ENCODE measurements at regions not wholly inside any gene's neighbourhood (a gene's known extent, or its start where the extent isn't known, plus 50 kb on each side); places are given as distances from the start of the nearest gene placed in this dataset.

DNA sequence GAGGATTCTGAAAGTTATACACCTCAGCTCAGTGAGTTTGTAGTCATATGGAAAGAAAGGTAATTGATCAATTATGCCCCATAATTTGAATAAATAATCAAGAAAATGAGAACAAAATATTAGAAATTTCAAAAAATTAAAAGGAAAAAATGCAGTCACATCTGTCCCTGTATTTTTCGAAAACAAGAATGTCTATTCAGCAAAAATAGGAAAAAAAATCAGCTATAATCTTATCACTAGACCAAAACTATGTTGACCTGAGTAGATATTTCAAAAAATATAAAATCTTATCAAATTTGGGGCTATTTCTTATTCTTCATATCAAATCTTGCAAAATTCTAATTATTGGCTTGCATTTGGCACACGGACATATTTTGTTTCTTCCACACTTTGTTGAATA, 501.2 kb upstream of the CNTN3 start:
- Histone ChIP-seq H3K27ac (ENCODE audit: low read length) (no peak overlapping the region), H3K36me3 (ENCODE audit: control insufficient read depth, insufficient read depth, low read length) (no peaks in the 10 kb centered on the region), H3K4me3 (ENCODE audit: low read length) (no peak overlapping the region), H3K27me3 (ENCODE audit: control insufficient read depth, insufficient read depth, low read length) (no peaks in the 10 kb centered on the region), H3K9me3 (replicated peaks; ENCODE audit: control insufficient read depth, low read depth, low read length) (no peaks in the 10 kb centered on the region), H3K4me1 (ENCODE audit: control insufficient read depth, insufficient read depth, low read length) (no peaks in the 10 kb centered on the region)
- no CpG with 5 or more reads among the region's 2 CpGs for WGBS (ENCODE audit: insufficient coverage)
- no peak for DNase-seq

DNA sequence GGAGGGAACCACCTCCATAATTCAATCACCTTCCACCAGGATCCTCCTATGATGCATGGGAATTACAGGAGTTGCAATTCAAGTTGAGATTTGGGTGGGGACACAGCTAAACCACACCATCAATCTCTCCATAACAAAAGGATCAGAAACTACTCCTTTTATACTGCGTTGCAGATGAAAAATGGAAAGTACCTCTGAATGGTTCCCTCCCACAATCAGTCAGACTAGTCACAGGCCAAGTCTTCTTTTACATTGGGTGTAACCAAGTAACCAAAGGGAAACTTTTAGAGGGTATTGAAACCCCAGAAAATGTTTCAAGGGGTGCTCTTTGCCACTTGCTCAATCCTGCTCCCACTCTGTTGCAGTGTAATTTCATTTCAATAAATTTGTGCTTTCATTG, 504.3 kb upstream of the CNTN3 start:
- no peak overlapping the region for H3K4me3 ChIP-seq (ENCODE audit: low read length)
- H3K27ac ChIP-seq (ENCODE audit: low read length), result no peak overlapping the region
- H3K9me3 ChIP-seq (replicated peaks; ENCODE audit: control insufficient read depth, low read depth, low read length), result no peaks in the 10 kb centered on the region
- DNase-seq, result no peak
- no peaks in the 10 kb centered on the region for H3K27me3 ChIP-seq (ENCODE audit: control insufficient read depth, insufficient read depth, low read length)
- no CpG with 5 or more reads among the region's 1 CpG for WGBS (ENCODE audit: insufficient coverage)
- no peaks in the 10 kb centered on the region for H3K4me1 ChIP-seq (ENCODE audit: control insufficient read depth, insufficient read depth, low read length)
- H3K36me3 ChIP-seq (ENCODE audit: control insufficient read depth, insufficient read depth, low read length), result no peaks in the 10 kb centered on the region

DNA sequence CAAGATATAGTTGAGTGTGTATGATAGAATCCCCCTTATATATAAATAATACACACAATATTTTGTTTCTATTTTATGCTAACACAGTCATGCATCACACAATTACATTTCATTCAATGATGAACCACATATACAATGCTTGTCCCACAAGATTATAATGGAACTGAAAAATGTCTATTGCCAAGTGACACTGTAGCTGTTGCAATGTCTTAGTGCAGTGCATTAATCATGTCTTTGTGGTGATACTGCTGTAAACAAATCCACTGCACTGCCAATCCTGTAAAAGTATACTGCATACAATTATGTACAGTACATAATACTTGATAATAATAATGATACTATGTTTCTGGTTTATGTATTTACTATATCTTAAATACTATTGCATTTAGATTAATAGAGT, 512.1 kb upstream of the CNTN3 start:
- Histone ChIP-seq H3K9me3 (replicated peaks; ENCODE audit: control insufficient read depth, low read depth, low read length) (no peaks in the 10 kb centered on the region), H3K4me3 (ENCODE audit: low read length) (no peak overlapping the region), H3K27ac (ENCODE audit: low read length) (no peak overlapping the region), H3K4me1 (ENCODE audit: control insufficient read depth, insufficient read depth, low read length) (no peaks in the 10 kb centered on the region), H3K36me3 (ENCODE audit: control insufficient read depth, insufficient read depth, low read length) (no peaks in the 10 kb centered on the region), H3K27me3 (ENCODE audit: control insufficient read depth, insufficient read depth, low read length) (no peaks in the 10 kb centered on the region)
- no peak for DNase-seq

DNA sequence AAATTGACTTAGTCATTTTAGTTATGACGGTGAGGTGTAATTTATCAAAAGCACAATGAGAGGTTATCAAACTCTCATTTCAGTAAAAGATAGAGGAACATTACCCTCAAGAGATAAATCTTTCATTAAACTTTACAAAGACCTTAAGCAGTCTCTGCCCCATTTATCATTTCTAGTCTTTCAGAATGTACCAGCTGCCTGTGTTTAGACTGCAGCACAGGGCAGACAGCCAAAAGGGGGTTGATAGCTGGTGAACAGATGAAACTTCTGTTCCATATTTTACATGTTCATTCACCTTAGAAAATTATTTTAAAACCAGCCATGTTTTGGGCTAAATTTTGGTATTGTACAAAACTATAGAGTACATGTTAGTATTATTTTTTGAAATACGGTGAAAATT, 514.6 kb upstream of the CNTN3 start:
- Histone ChIP-seq H3K9me3 (replicated peaks; ENCODE audit: control insufficient read depth, low read depth, low read length) (no peaks in the 10 kb centered on the region), H3K27me3 (ENCODE audit: control insufficient read depth, insufficient read depth, low read length) (no peaks in the 10 kb centered on the region), H3K4me1 (ENCODE audit: control insufficient read depth, insufficient read depth, low read length) (no peaks in the 10 kb centered on the region), H3K4me3 (ENCODE audit: low read length) (no peak overlapping the region), H3K36me3 (ENCODE audit: control insufficient read depth, insufficient read depth, low read length) (no peaks in the 10 kb centered on the region), H3K27ac (ENCODE audit: low read length) (no peak overlapping the region)
- no CpG with 5 or more reads among the region's 2 CpGs for WGBS (ENCODE audit: insufficient coverage)
- DNase-seq, result peak; percentile 15

DNA sequence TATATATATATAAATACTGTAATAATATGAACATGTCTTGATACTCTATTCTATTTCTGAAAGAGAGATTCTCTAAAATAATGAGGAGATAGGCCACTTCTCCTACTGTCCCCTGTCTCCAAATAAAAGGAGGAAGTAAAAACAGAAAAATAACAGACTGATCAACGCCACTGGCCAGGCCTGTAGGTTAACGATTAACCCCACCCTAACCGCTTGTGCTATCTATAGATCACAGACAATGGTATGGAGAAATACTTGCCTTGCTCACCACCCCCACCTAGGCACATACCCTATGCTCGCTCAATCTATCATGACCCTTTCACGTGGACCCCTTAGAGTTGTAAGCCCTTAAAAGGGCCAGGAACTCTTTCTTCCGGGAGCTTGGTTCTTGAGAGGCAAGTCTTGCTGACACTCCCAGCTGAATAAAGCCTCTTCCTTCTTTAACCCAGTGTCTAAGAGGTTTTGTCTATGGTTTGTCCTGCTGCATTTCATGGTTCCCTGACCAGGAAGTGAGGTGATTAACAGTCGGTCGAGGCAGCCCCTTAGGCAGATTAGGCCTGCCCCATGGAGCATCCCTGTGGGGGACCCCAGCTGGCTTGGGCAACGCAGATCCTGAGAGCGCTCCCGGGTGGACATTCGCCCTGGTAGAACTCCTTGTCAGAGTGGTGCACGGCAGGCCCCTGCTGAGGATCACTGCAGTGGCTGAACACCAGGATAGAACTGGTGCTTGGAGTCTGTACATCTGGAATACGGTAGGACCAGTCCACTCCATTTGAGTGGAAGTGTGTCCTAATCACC, 521.8 kb upstream of the CNTN3 start:
- H3K27me3 ChIP-seq (ENCODE audit: control insufficient read depth, insufficient read depth, low read length), result no peaks in the 10 kb centered on the region
- no peaks in the 10 kb centered on the region for H3K4me1 ChIP-seq (ENCODE audit: control insufficient read depth, insufficient read depth, low read length)
- no peaks in the 10 kb centered on the region for H3K36me3 ChIP-seq (ENCODE audit: control insufficient read depth, insufficient read depth, low read length)
- WGBS (ENCODE audit: insufficient coverage), result 92% methylated on average over 9 of the region's 14 CpGs
- DNase-seq, result no peak
- no peak overlapping the region for H3K4me3 ChIP-seq (ENCODE audit: low read length)
- H3K27ac ChIP-seq (ENCODE audit: low read length), result no peak overlapping the region
- H3K9me3 ChIP-seq (replicated peaks; ENCODE audit: control insufficient read depth, low read depth, low read length), result no peaks in the 10 kb centered on the region

DNA sequence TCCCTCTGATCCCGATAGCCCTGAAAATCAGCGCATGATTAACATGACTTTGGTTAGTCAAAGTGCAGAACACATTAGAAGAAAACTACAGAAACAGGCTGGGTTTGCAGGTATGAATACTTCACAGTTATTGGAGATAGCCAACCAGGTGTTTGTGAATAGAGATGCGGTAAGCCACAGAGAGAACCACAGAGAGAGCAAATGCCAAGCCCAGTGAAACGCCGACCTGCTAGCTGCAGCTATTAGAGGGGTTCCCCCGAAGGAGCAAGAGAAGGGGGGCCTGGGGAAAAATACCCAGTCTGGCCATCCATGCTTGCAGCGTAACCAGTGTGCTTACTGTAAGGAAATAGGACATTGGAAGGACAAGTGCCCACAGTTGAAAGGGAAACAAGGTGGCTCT, 523.9 kb upstream of the CNTN3 start:
- no peaks in the 10 kb centered on the region for H3K4me1 ChIP-seq (ENCODE audit: control insufficient read depth, insufficient read depth, low read length)
- no peak overlapping the region for H3K27ac ChIP-seq (ENCODE audit: low read length)
- no peaks in the 10 kb centered on the region for H3K9me3 ChIP-seq (replicated peaks; ENCODE audit: control insufficient read depth, low read depth, low read length)
- no peak for DNase-seq
- 93% methylated on average over 5 of the region's 7 CpGs for WGBS (ENCODE audit: insufficient coverage)
- H3K4me3 ChIP-seq (ENCODE audit: low read length), result no peak overlapping the region
- no peaks in the 10 kb centered on the region for H3K27me3 ChIP-seq (ENCODE audit: control insufficient read depth, insufficient read depth, low read length)
- no peaks in the 10 kb centered on the region for H3K36me3 ChIP-seq (ENCODE audit: control insufficient read depth, insufficient read depth, low read length)

DNA sequence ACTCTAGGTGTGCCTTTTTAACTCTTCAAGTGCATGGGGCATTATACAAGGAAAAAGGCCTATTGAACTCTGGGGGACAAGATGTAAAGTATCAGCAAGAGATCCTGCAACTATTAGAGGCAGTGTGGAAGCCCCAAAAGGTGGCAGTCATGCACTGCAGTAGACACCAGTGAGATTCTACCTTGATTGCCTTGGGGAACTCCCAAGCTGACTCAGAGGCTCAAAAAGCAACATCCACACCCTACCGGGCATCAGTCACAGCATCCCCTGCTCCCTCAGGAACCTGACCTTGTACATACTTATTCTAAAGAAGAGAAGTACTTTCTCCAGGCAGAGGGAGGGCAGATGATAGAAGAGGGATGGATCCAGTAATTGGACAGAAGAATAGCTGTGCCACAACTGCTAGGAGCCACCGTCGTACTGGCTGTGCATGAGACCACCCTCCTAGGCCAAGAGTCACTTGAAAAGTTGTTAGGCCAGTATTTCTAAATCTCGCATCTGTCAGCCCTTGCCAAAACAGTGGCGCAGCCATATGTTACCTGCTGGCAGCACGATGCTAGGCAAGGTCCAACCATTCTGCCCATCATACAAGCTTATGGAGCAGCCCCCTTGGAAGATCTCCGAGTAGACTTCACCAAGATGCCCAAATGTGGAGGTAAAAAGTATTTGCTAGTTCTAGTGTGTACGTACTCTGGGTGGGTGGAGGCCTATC, 523.1 kb upstream of the FRG2C start:
- H3K27me3 ChIP-seq (ENCODE audit: control insufficient read depth, insufficient read depth, low read length), result no peaks in the 10 kb centered on the region
- DNase-seq, result no peak
- H3K4me3 ChIP-seq (ENCODE audit: low read length), result no peak overlapping the region
- H3K4me1 ChIP-seq (ENCODE audit: control insufficient read depth, insufficient read depth, low read length), result no peaks in the 10 kb centered on the region
- H3K36me3 ChIP-seq (ENCODE audit: control insufficient read depth, insufficient read depth, low read length), result no peaks in the 10 kb centered on the region
- WGBS (ENCODE audit: insufficient coverage), result 90% methylated on average over 4 of the region's 8 CpGs
- no peak overlapping the region for H3K27ac ChIP-seq (ENCODE audit: low read length)
- no peaks in the 10 kb centered on the region for H3K9me3 ChIP-seq (replicated peaks; ENCODE audit: control insufficient read depth, low read depth, low read length)

DNA sequence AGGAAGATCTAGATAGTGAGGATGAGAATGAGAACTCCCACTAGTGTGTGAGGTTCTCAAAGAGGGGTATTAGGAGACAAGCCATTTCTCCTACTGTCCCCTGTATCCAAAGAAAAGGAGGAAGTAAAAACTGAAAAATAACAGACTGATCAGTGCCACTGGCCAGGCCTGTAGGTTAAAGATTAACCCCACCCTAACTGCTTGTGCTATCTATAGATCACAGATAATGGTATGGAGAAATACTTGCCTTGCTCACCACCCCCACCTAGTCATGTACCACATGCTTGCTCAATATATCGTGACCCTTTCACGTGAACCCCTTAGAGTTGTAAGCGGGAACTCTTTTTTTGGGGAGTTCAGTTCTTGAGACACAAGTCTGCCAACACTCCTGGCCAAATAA, 519.7 kb upstream of the FRG2C start:
- Histone ChIP-seq H3K36me3 (ENCODE audit: control insufficient read depth, insufficient read depth, low read length) (no peaks in the 10 kb centered on the region), H3K27me3 (ENCODE audit: control insufficient read depth, insufficient read depth, low read length) (no peaks in the 10 kb centered on the region), H3K4me1 (ENCODE audit: control insufficient read depth, insufficient read depth, low read length) (no peaks in the 10 kb centered on the region), H3K4me3 (ENCODE audit: low read length) (no peak overlapping the region), H3K9me3 (replicated peaks; ENCODE audit: control insufficient read depth, low read depth, low read length) (no peaks in the 10 kb centered on the region), H3K27ac (ENCODE audit: low read length) (no peak overlapping the region)
- no peak for DNase-seq
- WGBS (ENCODE audit: insufficient coverage), result 80% methylated on average over 1 of the region's 3 CpGs

DNA sequence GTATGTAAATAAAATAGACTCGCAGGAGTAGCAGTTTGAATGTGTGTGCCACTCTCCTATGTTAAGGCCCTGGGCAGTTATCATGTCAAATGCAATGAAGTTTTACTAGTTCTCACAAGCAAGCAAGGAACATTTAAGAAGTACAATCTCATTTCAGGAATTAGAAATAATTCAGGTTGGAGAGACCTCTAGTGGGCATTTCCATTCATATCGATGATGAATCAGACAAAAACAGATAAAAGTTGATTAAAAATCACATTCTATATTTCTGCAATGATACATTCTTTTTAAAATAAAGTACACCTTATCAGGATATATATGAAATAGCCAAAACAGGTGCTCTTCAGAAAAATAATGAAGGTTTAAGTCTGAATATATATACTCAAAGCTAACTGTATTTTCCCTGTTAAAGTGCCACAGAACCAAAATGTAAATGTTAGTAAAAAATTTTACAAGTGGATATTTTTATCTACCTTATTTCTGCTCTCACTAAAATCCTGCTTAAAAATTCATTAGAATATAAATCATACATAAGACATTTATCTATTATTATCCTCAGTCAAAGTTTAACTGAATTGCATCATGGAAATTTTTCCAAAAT, 492.4 kb upstream of the FRG2C start:
- no peaks in the 10 kb centered on the region for H3K4me1 ChIP-seq (ENCODE audit: control insufficient read depth, insufficient read depth, low read length)
- no peaks in the 10 kb centered on the region for H3K27me3 ChIP-seq (ENCODE audit: control insufficient read depth, insufficient read depth, low read length)
- no peak overlapping the region for H3K4me3 ChIP-seq (ENCODE audit: low read length)
- DNase-seq, result peak; percentile 45
- no peak overlapping the region for H3K27ac ChIP-seq (ENCODE audit: low read length)
- WGBS (ENCODE audit: insufficient coverage), result no CpG with 5 or more reads among the region's 2 CpGs
- H3K36me3 ChIP-seq (ENCODE audit: control insufficient read depth, insufficient read depth, low read length), result no peaks in the 10 kb centered on the region
- H3K9me3 ChIP-seq (replicated peaks; ENCODE audit: control insufficient read depth, low read depth, low read length), result no peaks in the 10 kb centered on the region

DNA sequence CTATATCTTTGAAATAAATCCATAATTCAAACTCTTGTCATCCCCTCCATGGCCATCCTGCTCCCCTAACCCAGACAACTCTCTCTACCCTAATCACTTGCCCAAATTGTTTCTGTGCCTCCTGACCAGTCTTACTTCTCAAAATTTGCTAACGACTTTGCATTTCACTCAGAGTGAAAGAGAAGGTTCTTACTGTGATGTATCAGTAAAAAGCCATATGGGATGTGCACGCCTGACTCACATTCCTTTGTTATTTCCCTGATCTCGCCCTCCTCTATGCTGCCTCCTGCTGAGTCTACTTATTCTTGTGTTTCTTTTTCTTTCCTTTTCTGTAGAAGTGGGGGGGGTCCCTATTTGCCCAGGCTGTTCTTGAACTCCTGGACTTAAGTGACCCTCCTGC, 487.2 kb upstream of the FRG2C start:
- H3K27me3 ChIP-seq (ENCODE audit: control insufficient read depth, insufficient read depth, low read length), result no peaks in the 10 kb centered on the region
- H3K27ac ChIP-seq (ENCODE audit: low read length), result no peak overlapping the region
- H3K9me3 ChIP-seq (replicated peaks; ENCODE audit: control insufficient read depth, low read depth, low read length), result no peaks in the 10 kb centered on the region
- H3K4me3 ChIP-seq (ENCODE audit: low read length), result no peak overlapping the region
- no peak for DNase-seq
- H3K36me3 ChIP-seq (ENCODE audit: control insufficient read depth, insufficient read depth, low read length), result no peaks in the 10 kb centered on the region
- H3K4me1 ChIP-seq (ENCODE audit: control insufficient read depth, insufficient read depth, low read length), result no peaks in the 10 kb centered on the region
- WGBS (ENCODE audit: insufficient coverage), result no CpG with 5 or more reads among the region's 3 CpGs
